A673 (cell line): ENCODE measurements at regions not wholly inside any gene's neighbourhood (a gene's known extent, or its start where the extent isn't known, plus 50 kb on each side); places are given as distances from the start of the nearest gene placed in this dataset.

Source experiments
- CTCF ChIP-seq: fragments of 300-800, 200-600 bp; sonication (generic); conservative IDR thresholded peaks from 2 replicates; pipeline ENCODE4 v1.5.1; 2017; ENCODE audit warnings: low read depth, mild to moderate bottlenecking, antibody characterized with exemption, low read length, moderate library complexity, mixed read lengths
- EZH2 ChIP-seq: fragments of 200-600 bp; sonication (generic); IDR thresholded peaks from 2 replicates; pipeline ENCODE4 v1.6.1; 2017; ENCODE audit warnings: borderline replicate concordance, low read depth, mild to moderate bottlenecking, mixed read lengths, antibody characterized with exemption, low read length; ENCODE audit not compliant: poor library complexity, severe bottlenecking

GRCh38 chr20:39479196-39479810 lies 517.2 kb downstream of the DHX35 start:
- no peak for TF ChIP-seq CTCF
- TF ChIP-seq EZH2: no peak
